Right lobe of liver (tissue), 4 donors: ENCODE measurements at regions not wholly inside any gene's neighbourhood (a gene's known extent, or its start where the extent isn't known, plus 50 kb on each side); places are given as distances from the start of the nearest gene placed in this dataset.

Source experiments
- POLR2A ChIP-seq: fragments of 450-650 bp; IDR thresholded peaks from one replicate; pipeline ENCODE4 v1.6.1; 2017; ENCODE audit warnings: antibody characterized with exemption, mild to moderate bottlenecking
- TF ChIP-seq, protein P1 (sequence below), 4 donors: fragments of 200-600 bp in 3 of 4; fragments of 450-650 bp in 1 of 4; IDR thresholded peaks; one replicate each; pipeline versions ENCODE4 v1.5.1 to v1.8.0; 2016 to 2022; ENCODE audit warnings: antibody characterized with exemption in 4 of 4, mild to moderate bottlenecking in 2 of 4
- donor health status: DM: no; HTN: no; CAD: no.
- donor health status: DM: no; HTN: no; CAD: no.
- donor health status: DM: no; HTN: yes; CAD: no.

DNA sequence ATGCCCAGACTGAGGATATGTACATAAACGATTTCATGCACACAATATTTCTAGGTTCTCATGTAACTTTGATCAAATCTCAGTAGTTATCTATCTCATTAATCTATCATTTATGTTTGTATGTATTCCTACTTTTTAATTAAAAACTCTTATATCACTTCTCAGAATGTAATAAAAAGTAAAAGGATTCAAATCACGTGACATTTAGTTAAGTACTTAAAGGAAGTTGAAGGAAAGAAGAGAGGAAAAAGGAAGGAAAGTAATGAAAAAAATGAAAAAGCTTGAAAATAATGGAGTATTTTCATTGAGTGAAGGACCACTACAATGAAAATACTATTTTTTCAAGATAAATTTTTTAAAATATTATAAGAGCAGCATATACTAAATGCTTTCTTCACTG, 535.3 kb downstream of the PRDM9 start:
- TF ChIP-seq, protein P1, sequence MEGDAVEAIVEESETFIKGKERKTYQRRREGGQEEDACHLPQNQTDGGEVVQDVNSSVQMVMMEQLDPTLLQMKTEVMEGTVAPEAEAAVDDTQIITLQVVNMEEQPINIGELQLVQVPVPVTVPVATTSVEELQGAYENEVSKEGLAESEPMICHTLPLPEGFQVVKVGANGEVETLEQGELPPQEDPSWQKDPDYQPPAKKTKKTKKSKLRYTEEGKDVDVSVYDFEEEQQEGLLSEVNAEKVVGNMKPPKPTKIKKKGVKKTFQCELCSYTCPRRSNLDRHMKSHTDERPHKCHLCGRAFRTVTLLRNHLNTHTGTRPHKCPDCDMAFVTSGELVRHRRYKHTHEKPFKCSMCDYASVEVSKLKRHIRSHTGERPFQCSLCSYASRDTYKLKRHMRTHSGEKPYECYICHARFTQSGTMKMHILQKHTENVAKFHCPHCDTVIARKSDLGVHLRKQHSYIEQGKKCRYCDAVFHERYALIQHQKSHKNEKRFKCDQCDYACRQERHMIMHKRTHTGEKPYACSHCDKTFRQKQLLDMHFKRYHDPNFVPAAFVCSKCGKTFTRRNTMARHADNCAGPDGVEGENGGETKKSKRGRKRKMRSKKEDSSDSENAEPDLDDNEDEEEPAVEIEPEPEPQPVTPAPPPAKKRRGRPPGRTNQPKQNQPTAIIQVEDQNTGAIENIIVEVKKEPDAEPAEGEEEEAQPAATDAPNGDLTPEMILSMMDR (IDR thresholded peaks at IDR 0.05): no peak
- no peak for TF ChIP-seq POLR2A
